Tibial nerve (tissue), 3 donors: ENCODE measurements at regions not wholly inside any gene's neighbourhood (a gene's known extent, or its start where the extent isn't known, plus 50 kb on each side); places are given as distances from the start of the nearest gene placed in this dataset.

Source experiments
- CTCF ChIP-seq, 5 experiments: fragments of 200-600 bp in 3 of 5; fragments of 450-650 bp in 2 of 5; sonication (generic) in 3 of 5; IDR thresholded peaks; one replicate each; pipeline ENCODE4 v1.5.1; 2016 to 2019; ENCODE audit warnings: antibody characterized with exemption in 5 of 5, mild to moderate bottlenecking in 3 of 5, moderate library complexity in 2 of 5
- POLR2A ChIP-seq, 2 donors: fragments of 450-650 bp; IDR thresholded peaks; one replicate each; pipeline ENCODE4 v1.6.1; 2017; ENCODE audit warnings: antibody characterized with exemption in 2 of 2, mild to moderate bottlenecking in 2 of 2, moderate library complexity in 2 of 2

DNA sequence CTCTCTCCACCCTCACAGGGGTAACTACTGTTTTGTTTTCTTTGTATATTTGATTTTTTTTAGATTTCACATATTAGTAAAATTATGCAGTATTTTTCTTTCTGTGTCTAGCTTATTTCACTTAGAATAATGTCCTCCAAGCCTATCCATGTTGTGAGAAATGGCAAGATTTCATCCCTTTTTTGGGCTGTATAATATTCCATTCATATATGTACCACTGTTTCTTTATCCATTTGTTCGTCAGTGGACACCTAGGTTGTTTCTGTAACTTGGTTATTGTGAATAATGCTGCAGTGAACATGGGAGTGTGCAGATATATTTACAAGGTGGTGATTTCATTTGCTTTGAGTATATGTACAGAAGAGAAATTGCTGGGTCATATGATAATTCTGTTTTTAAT, 144.0 kb upstream of the CHD1 start:
- TF ChIP-seq CTCF (IDR thresholded peaks at IDR 0.05) = no peak
- no peak for TF ChIP-seq POLR2A (IDR thresholded peaks at IDR 0.05)
